CD4-positive, alpha-beta T cell (primary cell): ENCODE measurements at regions not wholly inside any gene's neighbourhood (a gene's known extent, or its start where the extent isn't known, plus 50 kb on each side); places are given as distances from the start of the nearest gene placed in this dataset.

Source experiments
- ATAC-seq: fragments of 200-7000 bp; cut with Tn5 transposase; one replicate; pipeline ENCODE4 v1.10.0; 2022; ENCODE audit warnings: mild to moderate bottlenecking; ENCODE audit not compliant: poor library complexity
- CTCF ChIA-PET: fragments of 350-600 bp; sonication (Branson Sonifier 250); formaldehyde crosslinking; loops from one replicate; lab custom pipeline; 2021; ENCODE audit warnings: antibody characterized with exemption, inconsistent platforms; lab: Charles Lee
- POLR2A ChIA-PET: fragments of 350-600 bp; sonication (Branson Sonifier 250); formaldehyde crosslinking; loops from one replicate; lab custom pipeline; 2021; ENCODE audit warnings: antibody characterized with exemption, inconsistent platforms; lab: Charles Lee
- DNase-seq, 14 experiments: peaks; one replicate each; pipeline ENCODE4 v3.0.0-alpha.2; 2013 to 2020; ENCODE audit warnings: mixed read lengths in 2 of 14
- H3K27ac ChIP-seq, 2 donors: one replicate each; pipeline versions ENCODE4 v1.5.1 to v1.7.0; 2013; ENCODE audit warnings: low read length in 2 of 2, low read depth in 1 of 2, mild to moderate bottlenecking in 1 of 2
- H3K27me3 ChIP-seq, 2 experiments: 1 replicate in 1 of 2; 2 replicates in 1 of 2; pipeline versions ENCODE4 v1.6.1 to v1.7.0; 2013; ENCODE audit warnings: low read length in 2 of 2, control low read depth in 1 of 2, mild to moderate bottlenecking in 1 of 2, moderate library complexity in 1 of 2; ENCODE audit not compliant: insufficient read depth in 2 of 2, control insufficient read depth in 1 of 2
- H3K36me3 ChIP-seq: one replicate; pipeline ENCODE4 v1.6.1; 2013; ENCODE audit warnings: low read length, control low read depth; ENCODE audit not compliant: insufficient read depth
- H3K4me1 ChIP-seq: one replicate; pipeline ENCODE4 v1.6.1; 2013; ENCODE audit warnings: low read length, control low read depth; ENCODE audit not compliant: insufficient read depth
- H3K4me3 ChIP-seq: one replicate; pipeline ENCODE4 v1.5.1; 2013; ENCODE audit warnings: mild to moderate bottlenecking, low read length, moderate library complexity
- H3K9me3 ChIP-seq, 2 experiments: 1 replicate in 1 of 2; 2 replicates in 1 of 2; pipeline versions ENCODE4 v1.6.1 to v1.7.0; 2013; ENCODE audit warnings: low read length in 2 of 2, mild to moderate bottlenecking in 2 of 2, control low read depth in 1 of 2, moderate library complexity in 1 of 2; ENCODE audit not compliant: control insufficient read depth in 1 of 2, insufficient read depth in 1 of 2
- H3K27ac Mint-ChIP-seq: one replicate; pipeline ENCODE4 v1.8.0; 2020; ENCODE audit warnings: mixed read lengths
- H3K27me3 Mint-ChIP-seq: one replicate; pipeline ENCODE4 v1.8.0; 2021; ENCODE audit warnings: mixed read lengths
- H3K36me3 Mint-ChIP-seq: one replicate; pipeline ENCODE4 v1.8.0; 2021; ENCODE audit warnings: low read depth, mixed read lengths
- H3K4me1 Mint-ChIP-seq: one replicate; pipeline ENCODE4 v1.8.0; 2021; ENCODE audit warnings: low read depth, mixed read lengths
- H3K4me3 Mint-ChIP-seq: one replicate; pipeline ENCODE4 v1.8.0; 2020; ENCODE audit warnings: mild to moderate bottlenecking, mixed read lengths
- H3K9me3 Mint-ChIP-seq: one replicate; pipeline ENCODE4 v1.8.0; 2020; ENCODE audit warnings: mixed read lengths
- intact Hi-C, 2 experiments: fragments of 100-400 bp; cut with DNase I in 1 of 2; cut with micrococcal nuclease in 1 of 2; formaldehyde crosslinking; loops; one replicate each; pipeline versions ENCODE4 v1.15.1 to v1.9.0; 2023 to 2025; cut with DNase I, micrococcal nuclease
- TF ChIP-seq, protein P1 (sequence below): fragments of 200-600 bp; IDR thresholded peaks from one replicate; pipeline ENCODE4 v1.8.0; 2022; ENCODE audit warnings: antibody characterized with exemption, mild to moderate bottlenecking

DNA sequence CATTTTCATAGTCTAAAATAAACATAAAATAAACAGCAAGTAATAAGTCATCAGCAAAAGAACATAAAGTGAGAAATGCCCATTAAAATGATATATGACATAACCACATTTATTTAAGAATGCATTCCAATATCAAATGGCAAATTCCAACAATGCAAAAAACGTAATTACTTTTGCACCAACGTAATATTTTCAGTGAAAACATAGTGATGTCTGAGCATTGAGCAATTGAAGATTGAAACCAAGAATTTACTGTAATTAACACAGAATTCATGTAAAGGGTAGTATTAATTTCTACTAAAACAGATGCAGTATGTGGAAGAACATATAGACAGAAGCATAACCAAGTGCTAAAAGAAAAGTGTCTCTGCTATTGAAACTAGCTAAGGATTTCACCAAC lies 123.0 kb upstream of the TNS3 start:
- H3K4me3 Mint-ChIP-seq: no peak overlapping the region
- no peaks in the 10 kb centered on the region for H3K27me3 ChIP-seq
- intact Hi-C loops: no loop called here
- no peaks in the 10 kb centered on the region for H3K27me3 Mint-ChIP-seq
- no peaks in the 10 kb centered on the region for H3K4me1 Mint-ChIP-seq
- DNase-seq (no peak), ATAC-seq (no peak)
- no peaks in the 10 kb centered on the region for H3K36me3 Mint-ChIP-seq
- H3K4me3 ChIP-seq: no peak overlapping the region
- H3K36me3 ChIP-seq: no peaks in the 10 kb centered on the region
- TF ChIP-seq, protein P1, sequence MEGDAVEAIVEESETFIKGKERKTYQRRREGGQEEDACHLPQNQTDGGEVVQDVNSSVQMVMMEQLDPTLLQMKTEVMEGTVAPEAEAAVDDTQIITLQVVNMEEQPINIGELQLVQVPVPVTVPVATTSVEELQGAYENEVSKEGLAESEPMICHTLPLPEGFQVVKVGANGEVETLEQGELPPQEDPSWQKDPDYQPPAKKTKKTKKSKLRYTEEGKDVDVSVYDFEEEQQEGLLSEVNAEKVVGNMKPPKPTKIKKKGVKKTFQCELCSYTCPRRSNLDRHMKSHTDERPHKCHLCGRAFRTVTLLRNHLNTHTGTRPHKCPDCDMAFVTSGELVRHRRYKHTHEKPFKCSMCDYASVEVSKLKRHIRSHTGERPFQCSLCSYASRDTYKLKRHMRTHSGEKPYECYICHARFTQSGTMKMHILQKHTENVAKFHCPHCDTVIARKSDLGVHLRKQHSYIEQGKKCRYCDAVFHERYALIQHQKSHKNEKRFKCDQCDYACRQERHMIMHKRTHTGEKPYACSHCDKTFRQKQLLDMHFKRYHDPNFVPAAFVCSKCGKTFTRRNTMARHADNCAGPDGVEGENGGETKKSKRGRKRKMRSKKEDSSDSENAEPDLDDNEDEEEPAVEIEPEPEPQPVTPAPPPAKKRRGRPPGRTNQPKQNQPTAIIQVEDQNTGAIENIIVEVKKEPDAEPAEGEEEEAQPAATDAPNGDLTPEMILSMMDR: no peak
- peaks cover 0 to 1% of the 10 kb centered on the region in 2 experiments for H3K9me3 ChIP-seq
- ChIA-PET POLR2A (no interaction called here), CTCF (no interaction called here)
- no peaks in the 10 kb centered on the region for H3K4me1 ChIP-seq
- H3K27ac ChIP-seq: no peak overlapping the region
- H3K27ac Mint-ChIP-seq: no peak overlapping the region
- no peaks in the 10 kb centered on the region for H3K9me3 Mint-ChIP-seq

DNA sequence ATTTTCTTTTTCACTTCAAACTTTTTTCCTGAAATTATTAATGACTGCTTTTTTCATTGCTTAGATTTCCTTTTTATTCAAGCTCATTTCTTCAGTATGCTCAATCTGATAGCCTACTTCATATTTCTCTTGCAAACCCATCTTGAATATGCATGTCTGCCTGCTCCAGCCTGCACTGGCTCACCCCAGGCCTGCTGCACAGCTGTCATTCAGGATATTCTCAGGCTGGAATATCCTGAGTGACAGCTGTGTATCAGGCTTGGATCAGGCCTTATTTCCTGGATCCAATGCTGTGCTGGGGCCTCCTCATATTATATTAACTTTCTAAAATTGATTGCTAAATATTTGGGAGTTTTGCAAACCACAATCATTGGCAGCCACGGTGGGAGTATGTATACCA lies 120.2 kb upstream of the TNS3 start:
- no peak overlapping the region for H3K4me3 ChIP-seq
- Mint-ChIP-seq H3K4me1 (no peaks in the 10 kb centered on the region), H3K27ac (no peak overlapping the region), H3K27me3 (no peaks in the 10 kb centered on the region), H3K9me3 (no peaks in the 10 kb centered on the region), H3K4me3 (no peak overlapping the region), H3K36me3 (no peaks in the 10 kb centered on the region)
- POLR2A ChIA-PET: no interaction called here
- CTCF ChIA-PET: no interaction called here
- ATAC-seq: no peak
- TF ChIP-seq, protein P1: no peak
- H3K27ac ChIP-seq: no peak overlapping the region
- H3K36me3 ChIP-seq: no peaks in the 10 kb centered on the region
- intact Hi-C loops: no loop called here
- peaks cover 0 to 10% of the 10 kb centered on the region in 2 experiments for H3K9me3 ChIP-seq
- H3K4me1 ChIP-seq: no peaks in the 10 kb centered on the region
- no peak for DNase-seq
- H3K27me3 ChIP-seq: no peaks in the 10 kb centered on the region

DNA sequence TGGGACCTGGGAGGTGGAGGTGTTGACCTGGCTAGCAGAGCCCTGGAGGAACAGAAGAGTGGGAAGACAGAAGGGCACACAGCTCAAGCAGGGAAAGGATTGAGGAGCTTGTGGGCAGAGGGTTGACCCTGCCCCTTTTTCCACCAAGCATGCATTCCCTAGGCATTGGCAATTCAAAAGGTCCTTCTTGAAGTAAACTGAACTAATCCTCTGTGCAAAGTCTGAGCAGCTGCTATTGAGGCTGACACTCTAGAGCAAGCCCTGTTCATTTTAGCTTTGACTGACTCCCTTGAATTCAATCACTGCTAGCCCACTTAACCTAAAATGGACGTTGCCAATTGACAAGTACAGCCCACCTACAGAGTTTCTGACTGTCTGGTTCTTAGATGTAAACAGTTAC lies 116.5 kb upstream of the TNS3 start:
- Mint-ChIP-seq H3K27ac (no peak overlapping the region), H3K4me1 (no peaks in the 10 kb centered on the region), H3K9me3 (no peaks in the 10 kb centered on the region), H3K4me3 (no peak overlapping the region), H3K36me3 (no peaks in the 10 kb centered on the region), H3K27me3 (no peaks in the 10 kb centered on the region)
- ChIA-PET CTCF (no interaction called here), POLR2A (no interaction called here)
- Histone ChIP-seq H3K4me1 (no peaks in the 10 kb centered on the region), H3K27ac (no peak overlapping the region), H3K36me3 (no peaks in the 10 kb centered on the region), H3K27me3 (no peaks in the 10 kb centered on the region), H3K9me3 (peaks cover 0 to 10% of the 10 kb centered on the region in 2 experiments), H3K4me3 (no peak overlapping the region)
- TF ChIP-seq, protein P1: no peak
- ATAC-seq (no peak), DNase-seq (no peak)
- intact Hi-C loops: no loop called here
